Ureter (tissue), 1 donor: ENCODE measurements at regions not wholly inside any gene's neighbourhood (a gene's known extent, or its start where the extent isn't known, plus 50 kb on each side); places are given as distances from the start of the nearest gene placed in this dataset.
"Not testable (repeated sequence)": the region's sequence is repeated elsewhere in the genome, so short reads cannot be mapped to it uniquely, and the experiment has no call there.

Experiments
- DNase-seq: peaks from one replicate; pipeline ENCODE4 v3.0.0-alpha.2; 2020; ENCODE audit warnings: low spot score
- donor health status: DM: yes; HTN: yes; CAD: no.

DNA sequence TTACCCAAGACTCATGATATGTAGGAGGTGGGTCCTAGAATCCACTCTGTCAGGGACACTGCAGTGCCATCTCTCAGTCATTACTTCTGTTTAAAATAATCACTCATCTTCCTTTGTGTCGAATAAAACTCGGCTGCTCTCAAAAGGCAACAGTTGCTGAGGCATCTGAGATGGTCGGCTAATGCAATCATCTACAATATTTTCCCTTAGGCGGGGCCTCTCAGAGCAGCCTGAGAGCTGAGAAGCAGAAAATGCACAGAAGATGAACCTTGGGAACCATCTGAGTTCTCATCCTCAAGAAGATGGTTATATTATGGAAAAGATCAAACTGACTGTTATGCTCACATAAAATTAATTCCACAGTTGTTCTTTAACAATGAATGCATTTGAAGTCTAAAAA is 1518.2 kb upstream of the TENM4 start:
- DNase-seq = no peak

DNA sequence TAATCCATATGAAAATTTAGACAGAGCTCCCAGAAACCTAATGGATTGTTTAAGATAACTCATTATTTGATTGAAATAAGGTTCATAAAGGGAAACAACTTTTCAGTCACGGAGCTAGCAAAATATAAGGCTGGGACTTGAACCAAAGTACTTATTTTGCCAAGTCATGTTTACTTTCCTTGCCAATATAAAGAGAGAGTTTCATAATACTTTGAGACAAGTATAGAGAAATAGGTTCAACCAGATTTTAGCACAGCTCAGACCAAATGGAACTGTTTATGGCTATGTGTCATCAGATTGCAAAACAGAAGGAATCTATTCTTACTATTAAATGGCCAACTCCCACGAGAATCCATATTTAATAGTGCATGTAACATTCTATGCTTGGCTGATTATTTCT is 1517.5 kb upstream of the TENM4 start:
- DNase-seq = no peak

- DNase-seq = no peak
Observed at GRCh38 chr11:80955588-80955987, 1514.8 kb upstream of the TENM4 start.

GRCh38 chr11:80948781-80949180 is 1508.0 kb upstream of the TENM4 start:
- DNase-seq = no peak

GRCh38 chr11:80944758-80945157 is 1503.9 kb upstream of the TENM4 start:
- no peak for DNase-seq

GRCh38 chr11:80943226-80943625 is 1502.4 kb upstream of the TENM4 start:
- DNase-seq = no peak

DNA sequence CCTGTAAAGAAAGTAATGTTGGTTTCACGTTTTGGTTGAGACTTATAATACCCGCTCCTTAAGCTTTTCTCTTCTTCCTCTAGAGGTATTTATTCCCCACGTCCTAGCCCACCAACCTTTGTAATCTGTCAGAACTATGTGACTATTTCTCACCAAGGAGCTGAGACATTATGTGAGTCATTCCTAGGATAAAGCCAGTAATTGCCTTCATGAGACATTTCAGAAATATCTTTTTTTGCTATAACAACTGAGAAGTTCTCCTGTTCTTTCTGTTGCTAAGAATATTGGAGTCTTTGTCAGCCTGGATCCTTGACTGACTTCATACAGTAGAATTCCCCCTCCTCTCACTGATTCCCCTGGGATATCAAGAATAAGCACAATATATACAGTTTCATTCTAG is 1497.0 kb upstream of the TENM4 start:
- DNase-seq = no peak

- DNase-seq = no peak
Observed at GRCh38 chr11:80930038-80930437, 1489.2 kb upstream of the TENM4 start.

DNA sequence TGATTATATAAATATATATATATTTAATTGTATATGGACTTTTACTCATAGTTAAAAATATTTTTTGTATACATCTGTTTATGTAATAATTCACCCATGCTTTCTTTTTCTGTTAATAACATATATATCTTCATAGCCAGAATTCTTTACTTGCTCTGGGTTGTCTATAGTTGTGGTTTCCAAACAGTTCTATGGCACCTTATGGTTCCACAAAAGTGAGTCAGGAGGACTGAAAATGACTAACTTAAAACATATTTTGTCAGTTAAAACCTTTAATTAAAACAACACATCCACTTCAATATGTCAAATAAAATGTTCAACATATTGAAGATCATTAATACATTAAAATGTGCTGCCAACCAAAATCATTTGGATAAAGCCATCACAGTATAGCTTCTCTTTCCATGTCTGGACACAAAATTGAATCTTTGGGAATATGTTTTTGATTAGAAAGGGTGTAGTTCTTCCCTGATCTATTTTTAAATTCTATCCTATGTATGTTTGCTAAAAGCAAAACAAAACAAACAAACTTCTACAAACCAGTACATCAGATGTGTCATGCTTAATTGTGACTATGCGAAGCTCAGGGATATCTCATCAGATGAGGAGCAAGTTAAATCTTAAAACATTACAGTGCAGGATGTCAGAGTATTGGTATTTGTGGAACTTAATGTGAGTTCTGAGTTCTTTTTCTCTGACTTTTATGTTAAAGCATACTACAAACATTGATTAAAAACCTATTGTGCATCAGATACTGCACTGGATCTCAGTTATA is 1488.4 kb upstream of the TENM4 start:
- DNase-seq = no peak

DNA sequence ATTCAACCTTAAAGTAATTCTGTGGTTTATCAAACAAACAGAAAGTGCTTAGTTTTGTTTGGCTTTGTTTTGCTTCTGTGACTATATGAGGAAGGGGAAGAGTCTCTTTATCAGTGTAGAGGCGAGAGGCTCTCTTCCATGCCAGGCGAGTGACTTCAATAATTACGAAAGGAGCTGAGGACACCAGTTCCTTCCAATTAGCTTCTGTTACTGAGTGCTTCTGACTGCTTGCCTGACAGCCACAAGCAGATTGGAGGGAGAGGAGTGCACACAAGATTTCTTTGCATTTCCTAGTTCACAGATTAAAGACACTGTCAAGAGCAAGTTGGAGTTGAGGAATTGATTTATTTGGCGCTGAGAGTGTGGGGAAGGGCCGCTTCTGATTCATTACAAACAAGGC is 1484.5 kb upstream of the TENM4 start:
- no peak for DNase-seq

- not testable (repeated sequence) for DNase-seq
Observed at GRCh38 chr11:80921310-80921709, 1480.5 kb upstream of the TENM4 start.

DNA sequence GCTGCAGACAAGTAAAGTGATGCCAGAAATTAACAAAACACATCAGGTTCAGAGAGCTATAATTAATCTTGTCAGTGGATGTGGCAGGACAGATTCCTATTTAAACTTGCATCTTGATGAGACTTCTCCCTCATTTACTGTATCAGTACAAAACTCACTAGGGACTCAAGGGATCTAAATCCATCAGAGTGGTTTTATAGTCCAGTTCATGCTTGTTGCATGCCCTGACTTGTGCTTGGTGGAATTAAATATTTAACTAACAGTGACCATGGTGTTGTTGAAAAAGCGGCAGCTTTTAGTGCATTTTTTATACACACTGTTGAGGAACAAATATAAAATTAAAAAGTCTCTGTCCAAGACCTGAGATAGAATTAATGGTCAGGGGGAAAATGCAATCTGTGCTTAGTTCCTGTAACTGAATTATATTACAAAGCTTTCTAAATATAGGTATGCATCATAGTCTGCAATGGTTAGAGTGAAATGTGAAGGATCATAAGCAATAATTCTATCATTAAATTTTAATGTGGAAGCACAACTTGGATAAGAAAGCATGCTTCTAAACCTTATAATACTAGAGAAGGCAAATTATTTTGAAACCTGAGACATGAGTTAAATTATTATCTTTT is 1475.5 kb upstream of the TENM4 start:
- no peak for DNase-seq

DNA sequence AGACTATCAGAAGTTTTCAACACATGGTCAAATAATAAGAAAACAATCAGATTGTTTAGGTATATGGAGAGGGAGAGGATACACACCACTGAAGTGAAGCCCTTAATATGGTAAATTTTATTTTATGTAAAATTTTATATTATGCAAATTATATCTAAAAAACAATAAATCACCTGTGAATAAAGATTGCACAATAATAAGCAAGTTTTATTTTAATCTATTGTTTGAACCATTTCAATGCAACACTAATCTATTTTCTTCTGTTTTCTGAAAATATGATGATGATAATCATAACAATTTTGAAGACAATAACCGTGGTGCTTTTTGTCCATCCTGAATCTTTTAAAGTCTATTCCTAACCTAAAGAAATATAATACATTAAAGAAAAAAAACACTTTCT is 1473.5 kb upstream of the TENM4 start:
- no peak for DNase-seq

DNA sequence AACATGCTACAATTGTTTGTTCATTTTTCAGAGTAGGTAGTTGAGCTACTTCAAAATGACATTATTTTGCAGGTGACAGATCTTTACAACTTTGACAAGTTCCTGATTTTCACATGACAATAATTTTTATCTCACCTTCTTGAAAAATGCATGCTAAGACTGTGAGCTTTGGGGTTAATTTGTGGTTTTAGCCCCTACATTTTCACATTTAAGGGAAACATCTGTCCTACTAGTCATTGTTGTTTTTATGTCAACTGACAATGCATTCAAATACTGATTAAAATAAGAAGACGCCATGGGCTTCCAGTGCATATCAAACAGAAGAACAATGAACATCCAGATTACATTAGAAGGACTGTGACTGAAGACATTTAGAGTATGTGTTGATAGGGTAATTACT is 1470.8 kb upstream of the TENM4 start:
- no peak for DNase-seq

GRCh38 chr11:80900265-80900664 is 1459.4 kb upstream of the TENM4 start:
- no peak for DNase-seq

- DNase-seq = no peak
Observed at GRCh38 chr11:80899381-80899780, 1458.6 kb upstream of the TENM4 start.

GRCh38 chr11:80898910-80899309 is 1458.1 kb upstream of the TENM4 start:
- no peak for DNase-seq

DNA sequence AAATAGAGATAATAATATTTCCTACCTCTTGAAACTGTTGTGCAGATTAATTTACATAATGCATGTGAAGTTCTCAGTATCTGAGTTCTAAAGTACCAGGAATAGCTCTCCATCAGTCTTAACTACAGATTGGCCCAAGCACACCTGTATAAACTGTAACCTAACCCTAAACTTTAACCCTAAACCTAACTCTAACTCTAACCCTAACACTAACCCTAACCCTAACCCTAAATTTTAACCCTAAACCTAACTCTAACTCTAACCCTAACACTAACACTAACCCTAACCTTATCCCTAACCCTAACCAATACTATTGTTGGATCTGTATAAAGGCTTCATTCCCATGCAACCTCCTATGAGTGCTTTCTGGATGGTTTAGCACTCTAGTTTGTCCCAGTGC is 1445.9 kb upstream of the TENM4 start:
- no peak for DNase-seq

DNA sequence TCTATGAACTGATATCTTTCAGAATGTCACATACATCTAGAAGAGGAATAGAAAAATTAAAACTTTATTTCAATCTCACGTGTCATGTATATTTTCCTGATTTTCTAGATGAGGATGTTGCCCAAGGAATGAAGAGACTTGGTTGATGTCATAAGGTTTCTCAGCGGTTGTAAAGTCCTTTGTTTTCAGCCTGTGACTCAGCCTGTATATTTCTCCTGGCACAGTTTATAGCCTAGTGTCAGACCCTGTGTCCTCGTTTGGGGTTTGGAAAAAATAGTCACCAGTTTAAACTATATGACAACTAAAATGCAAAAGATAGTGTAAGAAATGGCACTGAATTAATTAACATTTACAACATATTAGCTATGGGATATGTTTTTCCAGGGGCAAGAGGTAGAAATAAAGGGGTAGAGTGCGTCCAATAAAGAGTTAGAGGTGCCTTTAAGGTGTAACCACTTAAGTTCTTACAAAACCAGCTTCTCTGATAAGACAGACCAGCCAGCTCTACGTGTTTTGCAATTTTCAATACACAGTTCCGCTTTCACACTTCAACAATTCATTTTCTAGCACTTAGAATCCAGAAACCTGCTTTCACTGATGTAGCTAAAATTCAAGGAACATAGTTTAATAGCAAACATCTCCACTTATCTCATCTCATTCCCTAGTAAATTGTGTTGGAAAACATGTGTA is 1432.6 kb upstream of the TENM4 start:
- no peak for DNase-seq

DNA sequence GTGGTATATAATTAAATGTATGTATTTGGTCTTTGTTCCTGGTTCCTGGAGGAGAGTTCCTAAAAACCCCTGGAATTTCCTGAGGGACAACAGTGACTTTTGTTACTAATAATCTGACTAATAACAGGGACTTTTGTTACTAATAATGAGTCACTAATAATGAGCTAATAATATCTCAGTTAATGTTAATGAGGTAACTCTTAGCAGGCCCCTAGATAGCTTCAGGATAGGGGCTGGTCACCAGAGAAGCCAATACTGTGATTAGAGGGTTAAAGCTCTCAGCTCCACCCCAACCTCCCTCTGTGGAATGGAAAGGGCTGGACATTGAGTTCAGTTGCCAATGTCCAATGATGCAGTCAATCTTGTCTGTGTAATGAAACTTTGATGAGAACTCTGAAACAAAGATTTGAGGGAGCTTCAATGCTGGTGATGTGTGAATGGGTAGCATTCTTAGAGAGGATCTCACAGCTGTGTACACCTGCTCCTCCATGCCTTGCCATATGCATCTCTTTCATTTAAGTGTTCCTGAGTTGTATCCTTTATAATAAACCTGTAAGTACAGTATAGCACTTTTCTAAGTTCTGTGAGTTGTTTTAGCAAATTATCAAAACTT is 1431.4 kb upstream of the TENM4 start:
- DNase-seq = no peak

GRCh38 chr11:80868831-80869230 is 1428.0 kb upstream of the TENM4 start:
- no peak for DNase-seq

DNA sequence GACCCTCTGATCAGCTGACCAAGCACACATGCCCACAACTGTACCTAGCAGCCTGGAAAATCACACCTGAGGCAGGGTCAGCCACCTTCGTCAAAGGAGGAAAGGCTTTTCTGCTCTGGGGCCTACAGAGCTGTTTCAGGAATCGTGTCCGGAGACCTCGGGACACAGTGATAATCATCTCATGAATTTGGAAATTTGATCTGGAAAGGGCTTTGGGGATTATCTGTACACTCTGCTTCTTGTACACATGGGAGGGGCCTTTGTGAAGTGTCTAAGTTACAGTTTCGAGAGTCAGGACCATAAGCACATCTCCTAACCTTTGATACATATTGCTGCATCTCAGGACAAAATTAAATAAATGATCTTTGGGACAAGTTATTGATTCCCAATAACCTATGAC is 1421.2 kb upstream of the TENM4 start:
- no peak for DNase-seq

DNA sequence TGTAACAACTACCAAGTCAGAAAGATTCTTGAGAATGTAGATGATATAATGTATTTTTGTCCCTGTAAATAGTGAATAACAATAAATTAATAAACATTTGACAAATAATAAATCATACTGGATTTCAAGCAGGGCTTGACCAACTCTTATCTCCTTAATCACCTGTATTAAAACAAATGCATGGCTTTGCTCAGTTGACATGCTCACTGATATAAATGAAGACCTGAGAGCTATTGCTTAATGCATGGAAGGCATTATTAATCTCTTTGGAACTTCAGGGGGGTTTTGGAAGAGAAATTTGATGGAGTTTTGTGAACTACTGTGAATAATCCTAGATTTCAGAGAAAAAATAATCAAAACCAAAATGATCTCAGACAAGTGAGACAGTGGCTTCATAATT is 1420.4 kb upstream of the TENM4 start:
- DNase-seq = no peak
